GM18867 (cell line): ENCODE measurements at regions not wholly inside any gene's neighbourhood (a gene's known extent, or its start where the extent isn't known, plus 50 kb on each side); places are given as distances from the start of the nearest gene placed in this dataset.

Source experiments
- ATAC-seq: cut with Tn5 transposase; IDR thresholded peaks from one replicate; pipeline ENCODE4 v1.9.1; 2021; ENCODE audit warnings: mild to moderate bottlenecking, moderate library complexity; ENCODE audit not compliant: unreplicated experiment

GRCh38 chr2:216574586-216574985 is 58.6 kb upstream of the IGFBP2 start:
- ATAC-seq, result no peak

- ATAC-seq, result no peak
These were observed 57.8 kb upstream of the IGFBP2 start for GRCh38 chr2:216575465-216575864.

GRCh38 chr2:216576616-216577015 is 56.6 kb upstream of the IGFBP2 start:
- no peak for ATAC-seq

DNA sequence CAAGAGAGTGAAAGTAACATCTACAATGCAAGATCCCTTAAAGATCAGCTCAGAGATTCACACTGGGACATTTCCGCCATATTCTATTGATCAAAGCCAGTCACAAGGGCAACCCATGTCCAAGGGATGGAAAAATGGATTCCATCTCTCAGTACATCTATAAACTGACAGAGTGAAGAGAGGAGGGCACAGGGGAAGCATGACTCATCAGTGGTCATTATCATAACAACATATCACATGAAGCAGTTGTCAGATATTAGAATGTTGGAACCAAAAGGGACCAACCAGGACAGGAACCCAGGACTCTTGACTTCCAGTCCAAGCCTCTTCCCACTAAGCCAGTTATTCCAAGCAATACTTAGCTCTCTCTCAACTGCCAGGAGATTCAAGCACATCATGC is 54.9 kb upstream of the IGFBP2 start:
- no peak for ATAC-seq

GRCh38 chr2:216583147-216583546 is 50.1 kb upstream of the IGFBP2 start:
- no peak for ATAC-seq
